ENCODE measurements at regions not wholly inside any gene's neighbourhood (a gene's known extent, or its start where the extent isn't known, plus 50 kb on each side); places are given as distances from the start of the nearest gene placed in this dataset.
"Not testable (repeated sequence)": the region's sequence is repeated elsewhere in the genome, so short reads cannot be mapped to it uniquely, and the experiment has no call there.

GRCh38 chr2:67322353-67323001 lies 74.7 kb upstream of the ETAA1 start:
- H3K27me3 Mint-ChIP-seq (ENCODE audit: low read depth) = no peaks in the 10 kb centered on the region
- H3K4me1 Mint-ChIP-seq (ENCODE audit: low read depth) = no peaks in the 10 kb centered on the region
- intact Hi-C loops (cut with micrococcal nuclease) = no loop called here
- H3K36me3 Mint-ChIP-seq (ENCODE audit: low read depth) = no peaks in the 10 kb centered on the region
- no peak overlapping the region for H3K27ac Mint-ChIP-seq
- H3K4me3 Mint-ChIP-seq = no peak overlapping the region
- CTCF ChIA-PET = no interaction called here
- H3K9me3 Mint-ChIP-seq = no peaks in the 10 kb centered on the region
- DNase-seq = no peak

GRCh38 chr2:67323209-67323991 lies 73.7 kb upstream of the ETAA1 start:
- CTCF ChIA-PET = interaction anchor here (0.6 kb wide), 1 partner anchor 471 kb away, joined by 4 read pairs; no protein-coding TSS in a partner anchor
- Mint-ChIP-seq H3K4me3 (no peak overlapping the region), H3K27ac (no peak overlapping the region), H3K9me3 (no peaks in the 10 kb centered on the region), H3K4me1 (ENCODE audit: low read depth) (no peaks in the 10 kb centered on the region), H3K27me3 (ENCODE audit: low read depth) (no peaks in the 10 kb centered on the region), H3K36me3 (ENCODE audit: low read depth) (no peaks in the 10 kb centered on the region)
- intact Hi-C loops (cut with micrococcal nuclease) = no loop called here
- DNase-seq = no peak

- Mint-ChIP-seq H3K9me3 (no peaks in the 10 kb centered on the region), H3K4me3 (no peak overlapping the region), H3K4me1 (ENCODE audit: low read depth) (no peaks in the 10 kb centered on the region), H3K36me3 (ENCODE audit: low read depth) (no peaks in the 10 kb centered on the region), H3K27ac (no peak overlapping the region), H3K27me3 (ENCODE audit: low read depth) (peaks cover 9% of the 10 kb centered on the region)
- no peak for DNase-seq
- intact Hi-C loops (cut with micrococcal nuclease) = no loop called here
- CTCF ChIA-PET = no interaction called here
Measured at GRCh38 chr2:67329513-67329912, 67.6 kb upstream of the ETAA1 start.

- Mint-ChIP-seq H3K36me3 (ENCODE audit: low read depth) (no peaks in the 10 kb centered on the region), H3K4me3 (no peak overlapping the region), H3K9me3 (no peaks in the 10 kb centered on the region), H3K27me3 (ENCODE audit: low read depth) (peaks cover 9% of the 10 kb centered on the region), H3K4me1 (ENCODE audit: low read depth) (no peaks in the 10 kb centered on the region), H3K27ac (no peak overlapping the region)
- intact Hi-C loops (cut with micrococcal nuclease) = no loop called here
- CTCF ChIA-PET = no interaction called here
- DNase-seq = no peak
Measured at GRCh38 chr2:67329951-67330350, 67.2 kb upstream of the ETAA1 start.

GRCh38 chr2:67331419-67332086 lies 65.6 kb upstream of the ETAA1 start:
- CTCF ChIA-PET; DNase-seq; H3K9me3 Mint-ChIP-seq; H3K27ac Mint-ChIP-seq; intact Hi-C loops (cut with micrococcal nuclease); H3K36me3 Mint-ChIP-seq (ENCODE audit: low read depth); H3K4me3 Mint-ChIP-seq; H3K4me1 Mint-ChIP-seq (ENCODE audit: low read depth); H3K27me3 Mint-ChIP-seq (ENCODE audit: low read depth): not testable (repeated sequence)

DNA sequence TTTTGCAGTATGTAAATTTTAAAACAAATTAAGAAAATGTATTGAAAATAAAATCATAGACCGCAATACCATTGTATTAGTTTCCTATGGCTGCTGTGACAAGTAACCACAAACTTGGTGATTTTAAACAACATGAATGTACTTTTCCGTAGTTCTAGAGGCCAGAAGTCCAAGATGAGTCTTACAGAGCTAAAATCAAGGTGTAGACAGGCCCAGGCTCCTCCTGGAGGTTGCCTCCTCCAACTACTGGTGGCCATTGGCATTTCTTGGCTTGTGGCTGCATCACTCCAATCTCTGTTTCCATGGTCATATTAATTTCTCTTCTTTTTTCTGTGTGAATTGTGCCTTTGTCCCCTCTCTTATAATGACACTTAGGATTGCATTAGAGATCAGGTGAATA lies 59.2 kb upstream of the ETAA1 start:
- intact Hi-C loops (cut with micrococcal nuclease) = no loop called here
- no peaks in the 10 kb centered on the region for H3K4me1 Mint-ChIP-seq (ENCODE audit: low read depth)
- CTCF ChIA-PET = no interaction called here

GRCh38 chr2:67338601-67339233 lies 58.4 kb upstream of the ETAA1 start:
- Mint-ChIP-seq H3K4me1 (ENCODE audit: low read depth) (no peaks in the 10 kb centered on the region), H3K9me3 (no peaks in the 10 kb centered on the region), H3K36me3 (ENCODE audit: low read depth) (no peaks in the 10 kb centered on the region), H3K27ac (no peak overlapping the region), H3K4me3 (no peak overlapping the region), H3K27me3 (ENCODE audit: low read depth) (peaks cover 9% of the 10 kb centered on the region)
- CTCF ChIA-PET = no interaction called here
- DNase-seq = no peak
- intact Hi-C loops (cut with micrococcal nuclease) = no loop called here

More for the DNA sequence above, 59.2 kb upstream of the ETAA1 start:
- Mint-ChIP-seq H3K4me3 (no peak overlapping the region), H3K9me3 (no peaks in the 10 kb centered on the region), H3K27ac (no peak overlapping the region), H3K36me3 (ENCODE audit: low read depth) (no peaks in the 10 kb centered on the region), H3K27me3 (ENCODE audit: low read depth) (peaks cover 10% of the 10 kb centered on the region)
- no peak for DNase-seq

DNA sequence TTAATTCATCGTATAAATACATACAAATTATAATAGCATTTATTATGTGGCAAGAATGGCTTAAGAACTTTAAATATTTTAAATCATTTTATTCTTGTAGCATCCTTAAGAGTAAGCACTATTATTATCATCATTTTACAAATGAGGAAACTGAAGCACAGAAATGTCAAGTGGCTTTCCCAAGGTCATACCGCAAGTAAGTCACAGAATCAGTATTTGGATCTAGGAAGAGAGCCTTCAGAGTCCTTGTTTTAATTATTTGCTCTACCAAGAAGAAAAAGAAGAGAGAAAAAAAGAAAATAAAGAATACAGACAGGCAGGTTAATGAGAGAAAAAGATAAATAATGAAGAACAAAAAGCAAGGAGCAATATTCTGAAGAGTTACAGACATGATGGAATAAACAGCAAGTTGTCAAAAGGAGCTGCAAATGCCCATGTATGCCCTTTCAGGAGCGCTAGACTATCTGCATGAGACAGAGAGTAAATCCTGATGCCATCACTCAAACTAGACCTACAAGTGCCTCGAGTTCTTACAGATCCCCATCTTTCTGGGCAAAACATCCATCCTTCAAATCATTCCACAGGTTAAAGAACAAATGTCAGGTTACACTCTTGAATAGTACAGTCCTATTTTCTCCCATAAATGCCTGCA lies 57.8 kb upstream of the ETAA1 start:
- H3K9me3 Mint-ChIP-seq = no peaks in the 10 kb centered on the region
- intact Hi-C loops (cut with micrococcal nuclease) = no loop called here
- CTCF ChIA-PET = no interaction called here

DNA sequence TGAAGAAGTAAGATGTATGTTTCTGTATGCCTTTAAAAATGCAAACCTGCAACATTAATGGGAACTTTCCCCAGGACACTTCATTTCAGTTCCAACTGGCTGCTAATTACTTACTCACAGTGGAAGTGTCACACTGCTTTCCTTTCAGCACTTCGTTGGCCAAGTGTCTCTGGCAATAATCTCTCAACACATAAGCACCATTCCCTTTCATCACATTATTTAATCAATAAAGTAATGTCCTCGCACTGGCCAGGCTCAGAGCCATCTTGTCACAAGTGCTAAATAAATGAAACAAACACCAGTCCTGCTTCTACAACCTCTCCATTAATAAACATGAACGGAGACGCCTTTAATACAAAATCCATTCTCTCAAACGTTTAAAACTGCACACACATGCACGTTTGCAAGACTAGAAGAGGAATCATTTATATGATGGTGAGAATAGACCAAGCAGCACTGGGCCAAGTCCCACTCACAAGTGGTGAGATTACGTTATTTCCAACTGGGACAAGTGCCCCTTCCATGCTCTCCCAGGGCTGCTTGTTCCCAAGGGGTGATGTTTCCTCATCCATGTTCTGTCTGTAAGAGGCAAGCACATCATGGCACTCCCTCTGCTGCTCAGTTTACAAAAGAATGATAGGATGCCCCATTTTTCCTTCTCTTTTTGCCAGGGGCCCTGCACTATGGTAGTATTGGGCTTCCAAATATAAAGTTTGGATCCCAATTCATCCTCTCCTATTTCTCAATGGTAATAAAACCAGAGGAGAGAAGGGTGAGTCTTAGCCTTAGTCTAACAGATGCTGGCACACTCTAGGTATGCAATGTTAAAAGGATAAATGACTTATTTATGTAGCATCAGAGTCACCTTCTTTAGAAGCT lies 56.8 kb upstream of the ETAA1 start:
- intact Hi-C loops (cut with micrococcal nuclease) = no loop called here

More for the DNA sequence above, 57.8 kb upstream of the ETAA1 start:
- H3K4me1 Mint-ChIP-seq (ENCODE audit: low read depth) = no peaks in the 10 kb centered on the region
- H3K4me3 Mint-ChIP-seq = no peak overlapping the region
- H3K27ac Mint-ChIP-seq = no peak overlapping the region
- peaks cover 9% of the 10 kb centered on the region for H3K27me3 Mint-ChIP-seq (ENCODE audit: low read depth)
- no peak for DNase-seq
- H3K36me3 Mint-ChIP-seq (ENCODE audit: low read depth) = no peaks in the 10 kb centered on the region

GRCh38 chr2:67341012-67341318 lies 56.2 kb upstream of the ETAA1 start:
- intact Hi-C loops (cut with micrococcal nuclease) = no loop called here

More for the DNA sequence above, 56.8 kb upstream of the ETAA1 start:
- DNase-seq = no peak
- no peaks in the 10 kb centered on the region for H3K4me1 Mint-ChIP-seq (ENCODE audit: low read depth)
- no peak overlapping the region for H3K4me3 Mint-ChIP-seq
- H3K27me3 Mint-ChIP-seq (ENCODE audit: low read depth) = peaks cover 9% of the 10 kb centered on the region
- no peak overlapping the region for H3K27ac Mint-ChIP-seq
- CTCF ChIA-PET = no interaction called here
- H3K36me3 Mint-ChIP-seq (ENCODE audit: low read depth) = no peaks in the 10 kb centered on the region
- H3K9me3 Mint-ChIP-seq = no peaks in the 10 kb centered on the region

DNA sequence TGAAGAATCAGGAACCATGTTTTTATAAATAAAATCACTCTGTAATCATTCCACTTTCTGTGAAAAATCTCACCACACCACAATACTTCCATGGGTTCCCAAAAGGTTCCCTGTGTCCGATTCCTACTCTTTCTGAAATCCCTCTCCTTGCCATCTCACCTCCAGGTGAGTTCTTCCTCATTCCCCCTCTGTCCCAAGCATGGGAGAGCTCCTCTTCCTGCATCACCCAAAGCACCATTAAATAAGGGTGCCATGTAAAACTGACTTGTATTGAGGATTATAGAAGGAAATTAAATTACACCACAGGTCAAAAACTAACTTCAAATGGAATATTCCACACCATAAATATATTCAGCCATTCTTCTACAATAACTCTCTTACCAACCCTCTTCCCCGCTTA lies 55.8 kb upstream of the ETAA1 start:
- peaks cover 9% of the 10 kb centered on the region for H3K27me3 Mint-ChIP-seq (ENCODE audit: low read depth)
- H3K36me3 Mint-ChIP-seq (ENCODE audit: low read depth) = no peaks in the 10 kb centered on the region
- DNase-seq = no peak
- CTCF ChIA-PET = no interaction called here
- H3K27ac Mint-ChIP-seq = no peak overlapping the region
- no peaks in the 10 kb centered on the region for H3K4me1 Mint-ChIP-seq (ENCODE audit: low read depth)
- intact Hi-C loops (cut with micrococcal nuclease) = no loop called here
- no peaks in the 10 kb centered on the region for H3K9me3 Mint-ChIP-seq
- no peak overlapping the region for H3K4me3 Mint-ChIP-seq

More at GRCh38 chr2:67341012-67341318, 56.2 kb upstream of the ETAA1 start:
- Mint-ChIP-seq H3K27me3 (ENCODE audit: low read depth) (peaks cover 9% of the 10 kb centered on the region), H3K27ac (no peak overlapping the region), H3K36me3 (ENCODE audit: low read depth) (no peaks in the 10 kb centered on the region), H3K4me3 (no peak overlapping the region), H3K4me1 (ENCODE audit: low read depth) (no peaks in the 10 kb centered on the region), H3K9me3 (no peaks in the 10 kb centered on the region)
- CTCF ChIA-PET = no interaction called here
- no peak for DNase-seq
